HEK293 (cell line): ENCODE measurements at regions not wholly inside any gene's neighbourhood (a gene's known extent, or its start where the extent isn't known, plus 50 kb on each side); places are given as distances from the start of the nearest gene placed in this dataset.
A peak's percentile ranks its signal among the peaks of the same experiment; 100 is the strongest.

Experiments
- CTCF ChIA-PET: fragments of 350-600 bp; formaldehyde crosslinking; extraction: SDS; loops from one replicate; lab custom pipeline; 2021; ENCODE audit warnings: antibody characterized with exemption; lab: Yijun Ruan, JAX
- POLR2A ChIA-PET: fragments of 300-600 bp; formaldehyde crosslinking; extraction: SDS; loops from one replicate; lab custom pipeline; 2020; ENCODE audit warnings: antibody characterized with exemption, inconsistent platforms; lab: Yijun Ruan, JAX
- H3K27ac ChIP-seq: fragments of 200-500 bp; sonication (Bioruptor generic); 2 replicates; pipeline ENCODE4 v1.5.1; 2014; ENCODE audit warnings: low read depth, low read length, control low read depth, inconsistent platforms; ENCODE audit errors: extremely low read depth
- H3K36me3 ChIP-seq, 2 experiments: fragments of 200-500 bp in 1 of 2; sonication (Bioruptor generic) in 1 of 2; 1 replicate in 1 of 2; 2 replicates in 1 of 2; pipeline ENCODE4 v1.5.1; 2014 to 2017; ENCODE audit warnings: inconsistent platforms in 2 of 2, low read length in 2 of 2; ENCODE audit not compliant: control insufficient read depth in 2 of 2, insufficient read depth in 1 of 2
- H3K4me1 ChIP-seq: fragments of 200-500 bp; sonication (Bioruptor generic); 2 replicates; pipeline ENCODE4 v1.5.1; 2014; ENCODE audit warnings: mild to moderate bottlenecking, low read length, inconsistent platforms; ENCODE audit not compliant: control insufficient read depth, insufficient read depth
- H3K4me3 ChIP-seq: 2 replicates; pipeline ENCODE4 v1.5.1; 2011; ENCODE audit warnings: low read depth, mild to moderate bottlenecking, control low read depth, low read length, moderate library complexity
- H3K9me3 ChIP-seq: fragments of 200-500 bp; sonication (Bioruptor generic); 2 replicates; pipeline ENCODE4 v1.5.1; 2014; ENCODE audit warnings: low read depth, low read length, inconsistent platforms; ENCODE audit not compliant: control insufficient read depth, insufficient read depth
- BCL11A ChIP-seq: fragments of 450-650 bp; formaldehyde crosslinking; IDR thresholded peaks from 2 replicates; pipeline ENCODE4 v1.5.1; 2016; ENCODE audit warnings: low read depth, missing biosample characterization, missing genetic modification characterization
- EGR2 ChIP-seq: fragments of 450-650 bp; formaldehyde crosslinking; IDR thresholded peaks from 2 replicates; pipeline ENCODE4 v1.5.1; 2016; ENCODE audit warnings: low read depth, missing biosample characterization, missing genetic modification characterization
- HOXA7 ChIP-seq: sonication (generic); formaldehyde crosslinking; IDR thresholded peaks from 2 replicates; pipeline ENCODE4 v1.8.1; 2022; ENCODE audit warnings: missing genetic modification reagents, borderline replicate concordance
- HOXC10 ChIP-seq: sonication (generic); formaldehyde crosslinking; IDR thresholded peaks from 2 replicates; pipeline ENCODE4 v1.8.1; 2023; ENCODE audit warnings: mild to moderate bottlenecking, missing genetic modification reagents
- KLF9 ChIP-seq: fragments of 450-650 bp; formaldehyde crosslinking; IDR thresholded peaks from 2 replicates; pipeline ENCODE4 v1.5.1; 2016; ENCODE audit warnings: missing biosample characterization, missing genetic modification characterization, low read depth
- MEIS1 ChIP-seq: sonication (generic); formaldehyde crosslinking; IDR thresholded peaks from 2 replicates; pipeline ENCODE4 v1.8.1; 2022; ENCODE audit warnings: missing genetic modification reagents, mild to moderate bottlenecking, borderline replicate concordance
- MYNN ChIP-seq: fragments of 450-650 bp; formaldehyde crosslinking; IDR thresholded peaks from 2 replicates; pipeline ENCODE4 v1.5.1; 2016; ENCODE audit warnings: missing biosample characterization, missing genetic modification characterization, borderline replicate concordance
- OVOL3 ChIP-seq: fragments of 450-650 bp; formaldehyde crosslinking; IDR thresholded peaks from 2 replicates; pipeline ENCODE4 v1.5.1; 2016; ENCODE audit warnings: missing biosample characterization, missing genetic modification characterization
- YY1 ChIP-seq: fragments of 450-650 bp; formaldehyde crosslinking; IDR thresholded peaks from 2 replicates; pipeline ENCODE4 v1.5.1; 2018; ENCODE audit warnings: missing biosample characterization, missing genetic modification characterization
- ZBTB11 ChIP-seq: fragments of 450-650 bp; formaldehyde crosslinking; conservative IDR thresholded peaks from 2 replicates; pipeline ENCODE4 v1.5.1; 2016; ENCODE audit warnings: low read depth, missing biosample characterization, missing genetic modification characterization
- ZBTB48 ChIP-seq: fragments of 450-650 bp; formaldehyde crosslinking; IDR thresholded peaks from 2 replicates; pipeline ENCODE4 v1.5.1; 2016; ENCODE audit warnings: missing biosample characterization, missing genetic modification characterization
- ZBTB49 ChIP-seq: fragments of 450-650 bp; formaldehyde crosslinking; IDR thresholded peaks from 2 replicates; pipeline ENCODE4 v1.5.1; 2016; ENCODE audit warnings: missing biosample characterization, missing genetic modification characterization, low read depth
- ZBTB7A ChIP-seq: fragments of 450-650 bp; formaldehyde crosslinking; IDR thresholded peaks from 2 replicates; pipeline ENCODE4 v1.5.1; 2016; ENCODE audit warnings: low read depth, missing biosample characterization, missing genetic modification characterization
- ZNF184 ChIP-seq: fragments of 450-650 bp; IDR thresholded peaks from 2 replicates; pipeline ENCODE4 v1.5.1; 2018; ENCODE audit warnings: missing biosample characterization, mild to moderate bottlenecking, missing genetic modification characterization
- ZNF350 ChIP-seq: fragments of 450-650 bp; formaldehyde crosslinking; IDR thresholded peaks from 2 replicates; pipeline ENCODE4 v1.5.0; 2017; ENCODE audit warnings: missing biosample characterization, mild to moderate bottlenecking, missing genetic modification characterization
- ZNF391 ChIP-seq: fragments of 450-650 bp; formaldehyde crosslinking; IDR thresholded peaks from 2 replicates; pipeline ENCODE4 v1.5.1; 2016; ENCODE audit warnings: low read depth, missing biosample characterization, missing genetic modification characterization, borderline replicate concordance
- ZNF416 ChIP-seq: fragments of 450-650 bp; formaldehyde crosslinking; IDR thresholded peaks from 2 replicates; pipeline ENCODE4 v1.5.1; 2016; ENCODE audit warnings: missing biosample characterization, missing genetic modification characterization
- ZNF423 ChIP-seq: fragments of 450-650 bp; formaldehyde crosslinking; IDR thresholded peaks from 2 replicates; pipeline ENCODE4 v1.5.1; 2016; ENCODE audit warnings: missing biosample characterization, missing genetic modification characterization
- ZNF513 ChIP-seq: fragments of 450-650 bp; IDR thresholded peaks from 2 replicates; pipeline ENCODE4 v1.5.1; 2018; ENCODE audit warnings: missing biosample characterization, missing genetic modification characterization
- ZNF555 ChIP-seq: fragments of 450-650 bp; formaldehyde crosslinking; conservative IDR thresholded peaks from 2 replicates; pipeline ENCODE4 v1.5.1; 2017; ENCODE audit warnings: missing biosample characterization, mild to moderate bottlenecking, missing genetic modification characterization, inconsistent platforms
- ZNF560 ChIP-seq: fragments of 450-650 bp; formaldehyde crosslinking; IDR thresholded peaks from 2 replicates; pipeline ENCODE4 v1.5.1; 2017; ENCODE audit warnings: missing biosample characterization, missing genetic modification characterization, borderline replicate concordance
- ZNF677 ChIP-seq: fragments of 450-650 bp; IDR thresholded peaks from 2 replicates; pipeline ENCODE4 v1.5.0; 2018; ENCODE audit warnings: missing biosample characterization, mild to moderate bottlenecking, missing genetic modification characterization, moderate library complexity
- TF ChIP-seq, protein P1 (sequence below): fragments of 450-650 bp; formaldehyde crosslinking; IDR thresholded peaks from 2 replicates; pipeline ENCODE4 v1.5.1; 2016; ENCODE audit warnings: missing biosample characterization, missing genetic modification characterization
- TF ChIP-seq, protein P2 (sequence below): fragments of 450-650 bp; formaldehyde crosslinking; IDR thresholded peaks from 2 replicates; pipeline ENCODE4 v1.5.1; 2016; ENCODE audit warnings: missing biosample characterization, missing genetic modification characterization

DNA sequence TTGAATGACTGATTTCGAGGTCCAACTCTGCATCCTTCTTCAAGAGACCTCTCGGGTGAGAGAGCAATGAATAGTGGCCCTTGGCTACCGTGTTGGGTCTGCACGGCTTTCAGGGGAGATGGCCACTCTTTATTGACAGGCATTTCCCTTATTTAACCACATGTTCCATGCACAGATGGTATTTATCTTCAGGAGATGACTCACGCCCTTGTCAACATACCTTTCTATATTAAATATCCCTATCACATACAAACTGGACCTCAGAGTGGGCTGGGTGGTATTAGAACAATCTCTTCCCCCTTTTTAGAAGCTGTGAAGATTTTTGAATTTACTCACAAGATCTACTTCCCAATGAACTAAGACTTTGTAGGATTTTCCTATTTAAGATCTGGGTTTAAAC, 109.6 kb upstream of the CDC42EP3 start (continued):
- no peak for TF ChIP-seq YY1
- TF ChIP-seq KLF9 = no peak
- TF ChIP-seq ZBTB48 = no peak
- TF ChIP-seq MEIS1 (CRISPR knock-in tag) = no peak
- no peak for TF ChIP-seq ZBTB49 (tag by site-specific recombination)
- no peak for TF ChIP-seq ZNF391 (tag by site-specific recombination)
- TF ChIP-seq ZNF560 (tag by site-specific recombination) = no peak
- TF ChIP-seq OVOL3 (tag by site-specific recombination) = no peak
- TF ChIP-seq, protein P1, sequence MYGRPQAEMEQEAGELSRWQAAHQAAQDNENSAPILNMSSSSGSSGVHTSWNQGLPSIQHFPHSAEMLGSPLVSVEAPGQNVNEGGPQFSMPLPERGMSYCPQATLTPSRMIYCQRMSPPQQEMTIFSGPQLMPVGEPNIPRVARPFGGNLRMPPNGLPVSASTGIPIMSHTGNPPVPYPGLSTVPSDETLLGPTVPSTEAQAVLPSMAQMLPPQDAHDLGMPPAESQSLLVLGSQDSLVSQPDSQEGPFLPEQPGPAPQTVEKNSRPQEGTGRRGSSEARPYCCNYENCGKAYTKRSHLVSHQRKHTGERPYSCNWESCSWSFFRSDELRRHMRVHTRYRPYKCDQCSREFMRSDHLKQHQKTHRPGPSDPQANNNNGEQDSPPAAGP (tag by site-specific recombination) = no peak
- no peak for TF ChIP-seq ZNF416 (tag by site-specific recombination)

- ChIA-PET POLR2A (no interaction called here), CTCF (interaction anchor here (0.6 to 1.4 kb wide), 4 partner anchors 50 to 185 kb away, joined by 3 to 5 read pairs (median 4); no protein-coding TSS in a partner anchor)
- Histone ChIP-seq H3K4me3 (no peak overlapping the region), H3K36me3 (no peaks in the 10 kb centered on the region), H3K4me1 (peaks cover 11% of the 10 kb centered on the region; the same call in 1 of the 2 replicates), H3K27ac (0 out of 2 replicates have a peak overlapping the region, but pooled peaks have one; percentile 2), H3K9me3 (no peaks in the 10 kb centered on the region)
- TF ChIP-seq ZNF513 (tag by site-specific recombination) (no peak), ZBTB7A (no peak), ZNF423 (no peak), HOXC10 (CRISPR knock-in tag) (no peak), ZNF677 (no peak), EGR2 (no peak), ZNF350 (tag by site-specific recombination) (no peak), HOXA7 (no peak), MYNN (tag by site-specific recombination) (peak; percentile 89), ZNF555 (no peak), BCL11A (tag by site-specific recombination) (no peak), ZNF184 (no peak), ZBTB11 (tag by site-specific recombination) (no peak)
- TF ChIP-seq, protein P2, sequence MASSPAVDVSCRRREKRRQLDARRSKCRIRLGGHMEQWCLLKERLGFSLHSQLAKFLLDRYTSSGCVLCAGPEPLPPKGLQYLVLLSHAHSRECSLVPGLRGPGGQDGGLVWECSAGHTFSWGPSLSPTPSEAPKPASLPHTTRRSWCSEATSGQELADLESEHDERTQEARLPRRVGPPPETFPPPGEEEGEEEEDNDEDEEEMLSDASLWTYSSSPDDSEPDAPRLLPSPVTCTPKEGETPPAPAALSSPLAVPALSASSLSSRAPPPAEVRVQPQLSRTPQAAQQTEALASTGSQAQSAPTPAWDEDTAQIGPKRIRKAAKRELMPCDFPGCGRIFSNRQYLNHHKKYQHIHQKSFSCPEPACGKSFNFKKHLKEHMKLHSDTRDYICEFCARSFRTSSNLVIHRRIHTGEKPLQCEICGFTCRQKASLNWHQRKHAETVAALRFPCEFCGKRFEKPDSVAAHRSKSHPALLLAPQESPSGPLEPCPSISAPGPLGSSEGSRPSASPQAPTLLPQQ (tag by site-specific recombination) = no peak
Observed at GRCh38 chr2:37782155-37782673, 110.8 kb upstream of the CDC42EP3 start.
